K562 (cell line): ENCODE measurements at regions not wholly inside any gene's neighbourhood (a gene's known extent, or its start where the extent isn't known, plus 50 kb on each side); places are given as distances from the start of the nearest gene placed in this dataset.

Experiments
- CEBPG ChIP-seq, 3 experiments: fragments of 200-800 bp in 1 of 3; sonication (Bioruptor generic) in 1 of 3; sonication (generic) in 1 of 3; formaldehyde crosslinking in 1 of 3; IDR thresholded peaks in 2 of 3; conservative IDR thresholded peaks in 1 of 3; 2 replicates each; pipeline versions ENCODE4 v1.6.1 to v1.8.0; 2016 to 2022; ENCODE audit warnings: missing compliant biosample characterization in 2 of 3, missing genetic modification characterization in 2 of 3, mild to moderate bottlenecking in 1 of 3, missing genetic modification reagents in 1 of 3
- DNMT1 ChIP-seq: fragments of 450-650 bp; IDR thresholded peaks from 2 replicates; pipeline ENCODE4 v1.6.1; 2016; ENCODE audit warnings: antibody characterized with exemption, mild to moderate bottlenecking
- FOS ChIP-seq: IDR thresholded peaks from 3 replicates; pipeline ENCODE4 v1.6.1; 2011; ENCODE audit not compliant: insufficient read length; ENCODE audit errors: extremely low read depth
- FOXJ2 ChIP-seq: fragments of 200-800 bp; sonication (Bioruptor generic); IDR thresholded peaks from 2 replicates; pipeline ENCODE4 v1.6.1; 2016; ENCODE audit warnings: missing genetic modification characterization, missing compliant biosample characterization
- FOXJ3 ChIP-seq: sonication (generic); formaldehyde crosslinking; IDR thresholded peaks from 2 replicates; pipeline ENCODE4 v1.4.0; 2020; ENCODE audit warnings: mild to moderate bottlenecking, missing genetic modification reagents
- FOXP1 ChIP-seq: sonication (generic); formaldehyde crosslinking; IDR thresholded peaks from 2 replicates; pipeline ENCODE4 v1.8.0; 2022; ENCODE audit warnings: mild to moderate bottlenecking, missing genetic modification reagents
- KAT7 ChIP-seq: sonication (generic); formaldehyde crosslinking; IDR thresholded peaks from 2 replicates; pipeline ENCODE4 v1.8.0; 2022; ENCODE audit warnings: missing genetic modification reagents, mild to moderate bottlenecking, borderline replicate concordance
- MAZ ChIP-seq, 2 experiments: fragments of 450-650 bp in 1 of 2; sonication (generic) in 1 of 2; formaldehyde crosslinking; IDR thresholded peaks in 1 of 2; conservative IDR thresholded peaks in 1 of 2; 2 replicates each; pipeline versions ENCODE4 v1.4.0 to v1.5.0; 2020; ENCODE audit warnings: mild to moderate bottlenecking in 1 of 2, missing genetic modification reagents in 1 of 2
- NBN ChIP-seq: fragments of 450-650 bp; IDR thresholded peaks from 2 replicates; pipeline ENCODE4 v1.6.1; 2016; ENCODE audit warnings: low read depth, mild to moderate bottlenecking
- PKNOX1 ChIP-seq: fragments of 450-650 bp; IDR thresholded peaks from 2 replicates; pipeline ENCODE4 v1.6.1; 2016
- PRPF4 ChIP-seq: fragments of 200-400 bp; formaldehyde crosslinking; IDR thresholded peaks from one replicate; pipeline ENCODE4 v1.6.1; 2017; ENCODE audit warnings: low read length, low read depth, mild to moderate bottlenecking; ENCODE audit not compliant: insufficient read depth, poor library complexity, severe bottlenecking
- RFX1 ChIP-seq: fragments of 450-650 bp; IDR thresholded peaks from 2 replicates; pipeline ENCODE4 v1.6.1; 2016; ENCODE audit warnings: mild to moderate bottlenecking, moderate library complexity
- SREBF2 ChIP-seq: sonication (generic); formaldehyde crosslinking; IDR thresholded peaks from 2 replicates; pipeline ENCODE4 v1.4.0; 2020; ENCODE audit warnings: mild to moderate bottlenecking, missing genetic modification reagents
- TBP ChIP-seq: optimal IDR thresholded peaks from 2 replicates; pipeline ENCODE3; 2011; ENCODE audit warnings: low read depth, low read length, improper control_type of control experiment
- ZFX ChIP-seq: sonication (generic); formaldehyde crosslinking; IDR thresholded peaks from 2 replicates; pipeline ENCODE4 v1.8.0; 2022; ENCODE audit warnings: mild to moderate bottlenecking, missing genetic modification reagents, moderate library complexity
- ZNF274 ChIP-seq: IDR thresholded peaks from 2 replicates; pipeline ENCODE4 v1.6.1; 2011; ENCODE audit warnings: low read depth, mild to moderate bottlenecking, low read length, moderate library complexity, borderline replicate concordance
- ZNF644 ChIP-seq: fragments of 200-800 bp; sonication (Bioruptor generic); IDR thresholded peaks from 2 replicates; pipeline ENCODE4 v1.6.1; 2016; ENCODE audit warnings: low read depth, missing genetic modification characterization, missing compliant biosample characterization
- ZNF785 ChIP-seq: fragments of 250-450 bp; sonication (Bioruptor Pico); IDR thresholded peaks from 2 replicates; pipeline ENCODE4 v1.4.0; 2020; ENCODE audit warnings: mild to moderate bottlenecking
- TF ChIP-seq, protein P1 (sequence below): IDR thresholded peaks from 2 replicates; pipeline ENCODE4 v1.6.1; 2016; ENCODE audit warnings: missing genetic modification characterization, missing compliant biosample characterization
- TF ChIP-seq, protein P2 (sequence below): sonication (generic); formaldehyde crosslinking; IDR thresholded peaks from 2 replicates; pipeline ENCODE4 v1.9.0; 2022; ENCODE audit warnings: mild to moderate bottlenecking, missing genetic modification reagents
- TF ChIP-seq, protein P3 (sequence below): sonication (generic); formaldehyde crosslinking; IDR thresholded peaks from 2 replicates; pipeline ENCODE4 v1.8.0; 2022; ENCODE audit warnings: mild to moderate bottlenecking, missing genetic modification reagents
- TF ChIP-seq, protein P4 (sequence below), 2 experiments: fragments of 200-800 bp in 1 of 2; sonication (Bioruptor generic) in 1 of 2; sonication (generic) in 1 of 2; formaldehyde crosslinking in 1 of 2; IDR thresholded peaks in 1 of 2; conservative IDR thresholded peaks in 1 of 2; 2 replicates each; pipeline versions ENCODE4 v1.5.0 to v1.6.1; 2016 to 2020; ENCODE audit warnings: missing compliant biosample characterization in 1 of 2, missing genetic modification characterization in 1 of 2, missing genetic modification reagents in 1 of 2

DNA sequence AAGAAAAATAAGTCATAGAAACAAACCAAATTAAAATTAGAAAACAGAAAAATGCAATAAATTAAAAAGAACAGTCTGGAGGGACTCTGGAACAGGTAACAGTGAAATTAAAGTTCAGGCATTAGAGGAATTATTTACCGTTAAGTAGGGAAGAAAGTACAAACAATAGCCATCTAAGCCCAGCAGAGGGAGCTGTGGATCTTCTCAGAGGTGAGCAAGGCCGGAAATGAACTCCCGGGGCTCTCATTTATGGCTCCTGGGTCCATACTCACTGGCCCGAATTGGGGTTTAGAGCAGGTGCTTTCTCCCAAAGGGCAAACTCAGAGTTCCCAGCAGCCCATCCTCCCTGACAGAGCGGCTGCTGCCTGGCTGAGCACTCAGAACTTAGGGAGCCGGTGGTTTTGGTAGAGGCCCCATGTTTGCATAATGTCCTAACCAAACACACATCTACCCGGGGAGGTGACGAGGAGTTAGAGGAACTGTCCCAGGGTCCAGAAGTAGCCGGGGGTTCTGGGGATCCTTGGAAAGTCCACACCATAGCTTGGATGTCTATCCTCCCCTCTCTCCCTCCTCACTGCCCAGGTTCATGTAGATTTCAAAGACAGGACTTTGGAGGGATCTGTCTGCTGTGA, 87.8 kb upstream of the VPREB1 start (continued):
- TF ChIP-seq, protein P1, sequence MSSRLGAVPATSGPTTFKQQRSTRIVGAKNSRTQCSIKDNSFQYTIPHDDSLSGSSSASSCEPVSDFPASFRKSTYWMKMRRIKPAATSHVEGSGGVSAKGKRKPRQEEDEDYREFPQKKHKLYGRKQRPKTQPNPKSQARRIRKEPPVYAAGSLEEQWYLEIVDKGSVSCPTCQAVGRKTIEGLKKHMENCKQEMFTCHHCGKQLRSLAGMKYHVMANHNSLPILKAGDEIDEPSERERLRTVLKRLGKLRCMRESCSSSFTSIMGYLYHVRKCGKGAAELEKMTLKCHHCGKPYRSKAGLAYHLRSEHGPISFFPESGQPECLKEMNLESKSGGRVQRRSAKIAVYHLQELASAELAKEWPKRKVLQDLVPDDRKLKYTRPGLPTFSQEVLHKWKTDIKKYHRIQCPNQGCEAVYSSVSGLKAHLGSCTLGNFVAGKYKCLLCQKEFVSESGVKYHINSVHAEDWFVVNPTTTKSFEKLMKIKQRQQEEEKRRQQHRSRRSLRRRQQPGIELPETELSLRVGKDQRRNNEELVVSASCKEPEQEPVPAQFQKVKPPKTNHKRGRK: no peak
- TF ChIP-seq NBN (peak; percentile 91; the same call in 1 of the 2 replicates), FOS (no peak), ZNF785 (CRISPR knock-in tag) (no peak), TBP (no peak), KAT7 (no peak), PKNOX1 (0 out of 2 replicates have a peak, but pooled peaks have one; percentile 44), ZFX (CRISPR knock-in tag) (peak; percentile 51), ZNF274 (no peak), ZNF644 (tag) (peak; percentile 25; the same call in 1 of the 2 replicates), SREBF2 (CRISPR knock-in tag) (no peak), DNMT1 (no peak), FOXJ3 (CRISPR knock-in tag) (no peak), FOXJ2 (tag) (no peak), FOXP1 (peak; percentile 21; the same call in 1 of the 2 replicates), RFX1 (no peak), MAZ (CRISPR knock-in tag; conservative IDR thresholded peaks at IDR 0.05 in 1 of 2, IDR thresholded peaks at IDR 0.05 in 1 of 2) (peak in 1 of 2 experiments; percentile 87; a peak in 2 of 4 replicates), PRPF4 (no peak), CEBPG (CRISPR knock-in tag; IDR thresholded peaks at IDR 0.05) (0 out of 2 replicates have a peak, but pooled peaks have one; percentile 2), CEBPG (tag; conservative IDR thresholded peaks at IDR 0.05 in 1 of 2, IDR thresholded peaks at IDR 0.05 in 1 of 2) (no peak)
- TF ChIP-seq, protein P2, sequence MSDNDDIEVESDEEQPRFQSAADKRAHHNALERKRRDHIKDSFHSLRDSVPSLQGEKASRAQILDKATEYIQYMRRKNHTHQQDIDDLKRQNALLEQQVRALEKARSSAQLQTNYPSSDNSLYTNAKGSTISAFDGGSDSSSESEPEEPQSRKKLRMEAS: no peak
- TF ChIP-seq, protein P3, sequence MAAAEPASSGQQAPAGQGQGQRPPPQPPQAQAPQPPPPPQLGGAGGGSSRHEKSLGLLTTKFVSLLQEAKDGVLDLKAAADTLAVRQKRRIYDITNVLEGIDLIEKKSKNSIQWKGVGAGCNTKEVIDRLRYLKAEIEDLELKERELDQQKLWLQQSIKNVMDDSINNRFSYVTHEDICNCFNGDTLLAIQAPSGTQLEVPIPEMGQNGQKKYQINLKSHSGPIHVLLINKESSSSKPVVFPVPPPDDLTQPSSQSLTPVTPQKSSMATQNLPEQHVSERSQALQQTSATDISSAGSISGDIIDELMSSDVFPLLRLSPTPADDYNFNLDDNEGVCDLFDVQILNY (CRISPR knock-in tag): peak; percentile 69; the same call in 1 of the 2 replicates
- TF ChIP-seq, protein P4, sequence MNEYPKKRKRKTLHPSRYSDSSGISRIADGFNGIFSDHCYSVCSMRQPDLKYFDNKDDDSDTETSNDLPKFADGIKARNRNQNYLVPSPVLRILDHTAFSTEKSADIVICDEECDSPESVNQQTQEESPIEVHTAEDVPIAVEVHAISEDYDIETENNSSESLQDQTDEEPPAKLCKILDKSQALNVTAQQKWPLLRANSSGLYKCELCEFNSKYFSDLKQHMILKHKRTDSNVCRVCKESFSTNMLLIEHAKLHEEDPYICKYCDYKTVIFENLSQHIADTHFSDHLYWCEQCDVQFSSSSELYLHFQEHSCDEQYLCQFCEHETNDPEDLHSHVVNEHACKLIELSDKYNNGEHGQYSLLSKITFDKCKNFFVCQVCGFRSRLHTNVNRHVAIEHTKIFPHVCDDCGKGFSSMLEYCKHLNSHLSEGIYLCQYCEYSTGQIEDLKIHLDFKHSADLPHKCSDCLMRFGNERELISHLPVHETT (CRISPR knock-in tag; conservative IDR thresholded peaks at IDR 0.05 in 1 of 2, IDR thresholded peaks at IDR 0.05 in 1 of 2): 0 out of 4 replicates have a peak, but pooled peaks of 1 of the 2 experiments have one; percentile 59
